Fibroblast of the aortic adventitia (primary cell): ENCODE measurements at regions not wholly inside any gene's neighbourhood (a gene's known extent, or its start where the extent isn't known, plus 50 kb on each side); places are given as distances from the start of the nearest gene placed in this dataset.
A peak's percentile ranks its signal among the peaks of the same experiment; 100 is the strongest.
"Not testable (repeated sequence)": the region's sequence is repeated elsewhere in the genome, so short reads cannot be mapped to it uniquely, and the experiment has no call there.

Experiments
- DNase-seq: peaks from one replicate; pipeline ENCODE4 v3.0.0-alpha.2; 2010; ENCODE audit warnings: low read depth
- H3K4me3 ChIP-seq: 2 replicates; pipeline ENCODE4 v1.5.1; 2011; ENCODE audit warnings: low read depth, mild to moderate bottlenecking, control low read depth, low read length, moderate library complexity
- TF ChIP-seq, protein P1 (sequence below): IDR thresholded peaks from 2 replicates; pipeline ENCODE4 v1.5.1; 2011; ENCODE audit warnings: mild to moderate bottlenecking, low read length, control low read depth, inconsistent platforms; ENCODE audit not compliant: insufficient read depth

DNA sequence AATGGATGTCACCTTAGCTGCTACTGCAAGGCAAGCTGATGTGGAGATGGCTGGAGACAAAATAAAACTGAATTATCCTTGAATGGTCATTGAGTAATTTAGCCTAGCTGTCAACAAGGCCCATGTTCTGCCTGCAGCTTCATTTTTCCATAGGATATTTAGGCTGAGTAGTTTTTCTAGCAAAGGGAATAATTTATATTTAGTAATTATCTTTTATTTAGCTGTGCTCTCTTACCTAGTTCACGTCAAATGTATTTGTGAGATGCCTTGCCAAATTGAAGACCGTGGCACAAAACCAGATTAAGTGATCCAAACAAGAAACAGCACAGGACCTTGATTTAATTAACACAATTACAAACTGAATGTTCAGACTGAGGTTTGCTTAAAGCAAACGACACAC is 77.4 kb upstream of the CEP162 start:
- TF ChIP-seq, protein P1, sequence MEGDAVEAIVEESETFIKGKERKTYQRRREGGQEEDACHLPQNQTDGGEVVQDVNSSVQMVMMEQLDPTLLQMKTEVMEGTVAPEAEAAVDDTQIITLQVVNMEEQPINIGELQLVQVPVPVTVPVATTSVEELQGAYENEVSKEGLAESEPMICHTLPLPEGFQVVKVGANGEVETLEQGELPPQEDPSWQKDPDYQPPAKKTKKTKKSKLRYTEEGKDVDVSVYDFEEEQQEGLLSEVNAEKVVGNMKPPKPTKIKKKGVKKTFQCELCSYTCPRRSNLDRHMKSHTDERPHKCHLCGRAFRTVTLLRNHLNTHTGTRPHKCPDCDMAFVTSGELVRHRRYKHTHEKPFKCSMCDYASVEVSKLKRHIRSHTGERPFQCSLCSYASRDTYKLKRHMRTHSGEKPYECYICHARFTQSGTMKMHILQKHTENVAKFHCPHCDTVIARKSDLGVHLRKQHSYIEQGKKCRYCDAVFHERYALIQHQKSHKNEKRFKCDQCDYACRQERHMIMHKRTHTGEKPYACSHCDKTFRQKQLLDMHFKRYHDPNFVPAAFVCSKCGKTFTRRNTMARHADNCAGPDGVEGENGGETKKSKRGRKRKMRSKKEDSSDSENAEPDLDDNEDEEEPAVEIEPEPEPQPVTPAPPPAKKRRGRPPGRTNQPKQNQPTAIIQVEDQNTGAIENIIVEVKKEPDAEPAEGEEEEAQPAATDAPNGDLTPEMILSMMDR: no peak
- DNase-seq: no peak
- no peak overlapping the region for H3K4me3 ChIP-seq

DNA sequence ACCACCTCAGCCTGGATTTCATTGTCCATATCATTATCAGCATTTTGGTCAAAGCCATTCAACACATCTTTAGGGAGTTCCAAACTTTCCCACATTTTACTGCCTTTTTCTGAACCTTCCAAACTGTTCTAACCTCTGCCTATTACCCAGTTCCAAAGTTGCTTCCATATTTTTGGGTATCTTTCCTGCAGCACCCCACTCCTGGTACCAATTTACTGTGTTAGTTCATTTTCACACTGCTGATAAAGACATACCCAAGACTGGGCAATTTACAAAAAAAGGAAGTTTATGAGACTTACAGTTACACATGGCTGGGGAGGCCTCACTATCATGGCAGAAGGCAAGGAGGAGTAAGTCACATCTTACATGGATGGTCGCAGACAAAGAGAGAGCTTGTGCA is 63.6 kb upstream of the CEP162 start:
- H3K4me3 ChIP-seq, DNase-seq: not testable (repeated sequence)

DNA sequence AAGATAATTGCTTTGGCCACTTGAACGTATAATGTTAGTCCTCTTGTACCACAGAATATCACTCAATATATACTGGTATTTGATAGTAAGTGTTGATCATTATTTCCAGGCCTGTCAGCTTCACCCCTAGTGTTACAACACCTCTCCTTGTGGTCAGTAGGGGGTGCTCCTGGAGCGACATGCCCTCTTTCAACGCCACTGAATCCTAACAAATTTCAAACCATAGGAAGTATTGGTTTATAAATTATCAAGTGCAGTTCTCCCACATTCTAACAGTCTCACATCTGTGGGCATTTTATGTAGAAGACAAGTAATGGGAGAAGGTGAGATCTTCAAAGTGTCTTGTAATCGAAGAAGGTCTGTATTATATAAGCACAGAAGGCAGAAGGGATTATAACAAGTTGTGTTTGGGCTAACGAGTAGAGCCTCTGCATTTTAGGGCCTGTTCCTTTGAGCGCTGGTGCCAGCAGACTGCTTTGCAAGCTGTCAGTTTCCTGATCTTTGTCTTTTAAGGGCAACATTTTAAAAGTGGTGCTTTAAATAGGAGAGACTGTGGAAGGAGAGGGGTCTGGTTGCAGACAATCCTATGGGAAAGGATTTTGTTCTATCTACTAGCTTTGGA is 57.1 kb upstream of the CEP162 start:
- peak; percentile 37 for DNase-seq
- H3K4me3 ChIP-seq: no peak overlapping the region
- TF ChIP-seq, protein P1: peak; percentile 54

DNA sequence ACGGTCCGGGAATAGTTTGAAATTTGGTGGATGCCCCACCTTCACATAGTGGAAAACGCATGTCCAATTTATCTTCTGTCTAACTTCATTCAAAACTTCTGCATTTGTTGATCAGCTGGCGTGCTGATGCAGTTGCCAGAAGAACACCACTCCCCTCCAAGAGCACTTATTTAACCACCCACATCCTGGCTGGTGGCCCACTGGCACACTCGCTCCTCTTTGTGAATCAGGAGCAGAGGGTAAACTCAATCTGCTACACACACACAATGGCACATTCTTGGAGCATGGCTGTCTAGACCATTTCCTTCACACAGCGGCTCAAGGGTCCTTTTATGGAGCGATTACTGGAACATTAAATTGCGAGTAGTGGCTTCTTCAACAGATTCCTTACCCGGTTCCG is 55.1 kb upstream of the CEP162 start:
- H3K4me3 ChIP-seq: no peak overlapping the region
- TF ChIP-seq, protein P1: no peak
- DNase-seq: peak; percentile 23

DNA sequence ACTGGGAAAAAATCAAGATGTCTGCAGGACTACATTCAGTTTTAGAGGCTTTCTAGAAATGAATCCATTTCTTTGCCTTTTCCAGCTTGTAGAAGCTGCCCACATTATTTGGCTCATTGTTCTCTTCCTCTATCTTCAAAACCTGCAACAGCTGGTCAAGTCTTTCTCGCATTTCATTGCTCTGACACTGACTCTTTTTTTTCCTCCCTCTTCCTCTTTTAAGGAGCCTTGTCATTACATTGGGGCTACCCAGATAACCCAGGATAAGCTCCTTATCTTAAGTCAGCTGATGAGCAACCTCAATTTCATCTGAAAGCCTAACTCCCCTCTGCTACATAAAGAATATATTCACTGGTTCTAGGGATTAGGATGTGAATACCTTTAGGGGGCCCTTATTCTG is 53.2 kb upstream of the CEP162 start:
- no peak overlapping the region for H3K4me3 ChIP-seq
- DNase-seq: no peak
- TF ChIP-seq, protein P1: no peak

DNA sequence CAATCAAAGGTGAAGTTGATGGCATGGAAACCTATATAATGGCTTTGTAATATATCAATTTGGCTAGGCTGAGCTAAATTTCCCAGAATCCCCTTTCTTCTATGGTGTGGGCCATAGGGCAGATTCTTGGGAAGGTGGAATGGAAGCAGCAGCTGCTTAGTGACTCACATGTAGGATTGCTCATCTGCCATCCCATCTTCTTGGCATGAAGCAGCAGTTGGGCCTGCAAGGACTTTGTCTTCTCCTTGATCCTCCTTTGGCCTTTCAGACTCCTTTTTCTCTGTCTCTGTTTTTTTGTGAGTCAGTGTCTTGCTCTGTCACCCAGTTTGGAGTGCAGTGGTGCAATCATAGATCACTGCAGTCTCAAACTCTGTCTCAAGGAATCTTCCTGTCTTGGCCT is 52.6 kb upstream of the CEP162 start:
- no peak overlapping the region for H3K4me3 ChIP-seq
- TF ChIP-seq, protein P1: no peak
- no peak for DNase-seq

DNA sequence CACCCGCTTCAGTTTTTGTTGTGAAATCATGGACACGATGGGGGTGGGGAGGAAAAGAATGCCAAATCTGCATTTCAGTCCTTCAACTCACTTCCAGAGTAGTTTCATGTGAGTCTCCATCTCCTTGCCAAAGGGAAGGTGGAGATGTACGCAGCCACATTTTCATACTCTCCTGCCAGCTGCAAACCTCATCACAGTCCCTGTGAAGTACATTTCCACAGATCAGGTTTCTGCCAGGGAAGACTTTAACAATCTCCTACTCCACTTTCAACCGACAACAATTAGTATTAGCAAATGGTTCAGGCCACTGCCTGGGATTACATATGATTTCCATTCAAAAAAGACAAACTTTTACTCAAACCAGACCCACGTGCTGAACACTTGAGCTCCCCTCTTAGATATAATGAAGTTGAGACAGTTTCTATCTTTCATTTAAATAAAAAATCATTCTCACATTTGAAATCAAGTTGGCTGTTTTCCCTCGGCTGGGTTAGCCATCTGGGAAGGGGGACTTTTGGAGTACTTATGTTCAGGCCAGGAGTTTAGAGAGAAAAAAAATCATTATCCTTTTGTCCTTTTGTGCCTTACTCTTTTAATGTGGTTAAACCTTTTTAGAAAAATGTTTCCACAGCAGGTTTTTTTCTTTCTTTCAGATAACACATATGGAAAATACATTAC is 51.0 kb upstream of the CEP162 start:
- DNase-seq: peak; percentile 9
- TF ChIP-seq, protein P1: no peak
- H3K4me3 ChIP-seq: no peak overlapping the region
